ENCODE measurements at regions not wholly inside any gene's neighbourhood (a gene's known extent, or its start where the extent isn't known, plus 50 kb on each side); places are given as distances from the start of the nearest gene placed in this dataset.

DNA sequence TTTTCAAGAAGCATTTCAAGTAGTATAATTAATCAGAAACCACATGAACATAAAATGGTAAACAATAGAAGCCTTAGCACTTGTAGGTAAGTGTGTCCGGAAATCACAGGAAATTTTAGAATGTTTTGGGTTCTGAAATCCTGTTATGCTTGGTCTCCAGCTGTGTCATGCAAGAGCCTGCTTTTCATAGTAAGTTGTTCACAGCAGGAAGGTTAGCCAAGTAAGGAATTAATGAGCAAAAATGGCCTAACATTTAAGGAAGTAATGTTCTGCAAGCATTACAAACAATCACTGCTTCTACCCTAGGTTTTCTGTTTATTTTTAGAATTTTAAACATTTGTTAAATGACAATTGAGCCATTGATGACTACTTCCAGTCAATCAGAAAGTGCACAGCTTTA lies 669.5 kb downstream of the SLCO4C1 start:
- H3K4me1 ChIP-seq (ENCODE audit: insufficient read depth, low read length, poor library complexity, severe bottlenecking), result no peaks in the 10 kb centered on the region
- CTCF ChIA-PET (ENCODE audit: unreplicated experiment), result no interaction called here
- BruUV-seq (replicated peaks), result no TSS peak

DNA sequence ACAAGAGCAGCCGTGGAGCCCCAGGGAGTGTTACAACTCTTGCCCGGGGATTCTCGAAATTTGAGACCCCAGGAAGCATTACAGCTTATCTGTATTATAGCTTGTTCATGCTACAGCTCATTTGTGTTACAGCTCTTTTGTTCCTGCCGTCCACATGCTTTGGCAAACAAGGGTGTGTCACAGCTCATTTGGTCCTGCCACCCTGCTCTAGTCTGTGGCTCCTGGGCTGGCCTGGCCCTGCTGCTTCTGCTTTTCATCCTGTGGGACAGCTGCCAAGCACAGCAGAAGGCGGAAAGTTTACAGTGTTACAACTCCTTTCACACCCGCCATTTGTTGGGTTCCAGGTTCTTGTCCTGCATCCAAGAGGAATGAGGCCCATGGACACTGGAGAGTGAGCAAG lies 685.0 kb downstream of the SLCO4C1 start:
- intact Hi-C loops (cut with micrococcal nuclease; ENCODE audit: unreplicated experiment), result no loop called here
- H3K4me3 ChIP-seq (ENCODE audit: low read depth, low read length, poor library complexity, severe bottlenecking), result no peak overlapping the region
- CTCF ChIA-PET (ENCODE audit: unreplicated experiment), result no interaction called here
- H3K79me2 ChIP-seq (ENCODE audit: insufficient read depth, low read depth, low read length), result no peaks in the 10 kb centered on the region
- no peaks in the 10 kb centered on the region for H3K4me1 ChIP-seq (ENCODE audit: insufficient read depth, low read length, poor library complexity, severe bottlenecking)
- H3K36me3 ChIP-seq (ENCODE audit: insufficient read depth, low read length), result no peaks in the 10 kb centered on the region
- no peak for DNase-seq (ENCODE audit: low spot score)
- TF ChIP-seq, protein P1, sequence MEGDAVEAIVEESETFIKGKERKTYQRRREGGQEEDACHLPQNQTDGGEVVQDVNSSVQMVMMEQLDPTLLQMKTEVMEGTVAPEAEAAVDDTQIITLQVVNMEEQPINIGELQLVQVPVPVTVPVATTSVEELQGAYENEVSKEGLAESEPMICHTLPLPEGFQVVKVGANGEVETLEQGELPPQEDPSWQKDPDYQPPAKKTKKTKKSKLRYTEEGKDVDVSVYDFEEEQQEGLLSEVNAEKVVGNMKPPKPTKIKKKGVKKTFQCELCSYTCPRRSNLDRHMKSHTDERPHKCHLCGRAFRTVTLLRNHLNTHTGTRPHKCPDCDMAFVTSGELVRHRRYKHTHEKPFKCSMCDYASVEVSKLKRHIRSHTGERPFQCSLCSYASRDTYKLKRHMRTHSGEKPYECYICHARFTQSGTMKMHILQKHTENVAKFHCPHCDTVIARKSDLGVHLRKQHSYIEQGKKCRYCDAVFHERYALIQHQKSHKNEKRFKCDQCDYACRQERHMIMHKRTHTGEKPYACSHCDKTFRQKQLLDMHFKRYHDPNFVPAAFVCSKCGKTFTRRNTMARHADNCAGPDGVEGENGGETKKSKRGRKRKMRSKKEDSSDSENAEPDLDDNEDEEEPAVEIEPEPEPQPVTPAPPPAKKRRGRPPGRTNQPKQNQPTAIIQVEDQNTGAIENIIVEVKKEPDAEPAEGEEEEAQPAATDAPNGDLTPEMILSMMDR (conservative IDR thresholded peaks at IDR 0.05; ENCODE audit: low read length), result no peak
- TF ChIP-seq EZH2phosphoT487 (IDR thresholded peaks at IDR 0.05; ENCODE audit: borderline replicate concordance, low read depth, low read length), result no peak
- no peaks in the 10 kb centered on the region for H3K9me2 ChIP-seq (ENCODE audit: insufficient read depth, low read length)
- POLR2A ChIA-PET, result interaction anchor here (0.6 kb wide), 1 partner anchor 381 kb away, joined by 7 read pairs; no protein-coding TSS in a partner anchor
- H3K27ac ChIP-seq (ENCODE audit: low read depth, low read length, poor library complexity, severe bottlenecking), result no peak overlapping the region
- H2AFZ ChIP-seq (ENCODE audit: low read length), result no peak overlapping the region
- no TSS peak for BruUV-seq (replicated peaks)
- no peak overlapping the region for H3K4me2 ChIP-seq (ENCODE audit: low read length)
- H4K20me1 ChIP-seq (ENCODE audit: insufficient read depth, low read length), result no peaks in the 10 kb centered on the region
- H3K9me3 ChIP-seq (ENCODE audit: low read length), result no peaks in the 10 kb centered on the region

More for the DNA sequence above, 669.5 kb downstream of the SLCO4C1 start:
- no peaks in the 10 kb centered on the region for H3K79me2 ChIP-seq (ENCODE audit: insufficient read depth, low read depth, low read length)
- no peak overlapping the region for H3K27ac ChIP-seq (ENCODE audit: low read depth, low read length, poor library complexity, severe bottlenecking)
- POLR2A ChIA-PET, result interaction anchor here (0.7 kb wide), 1 partner anchor 12 kb away, joined by 3 read pairs; no protein-coding TSS in a partner anchor
- no peak for TF ChIP-seq EZH2phosphoT487 (IDR thresholded peaks at IDR 0.05; ENCODE audit: borderline replicate concordance, low read depth, low read length)
- TF ChIP-seq, protein P1 (conservative IDR thresholded peaks at IDR 0.05; ENCODE audit: low read length), result no peak
- H4K20me1 ChIP-seq (ENCODE audit: insufficient read depth, low read length), result no peaks in the 10 kb centered on the region
- H3K4me2 ChIP-seq (ENCODE audit: low read length), result no peak overlapping the region
- intact Hi-C loops (cut with micrococcal nuclease; ENCODE audit: unreplicated experiment), result no loop called here
- H3K4me3 ChIP-seq (ENCODE audit: low read depth, low read length, poor library complexity, severe bottlenecking), result no peak overlapping the region
- no peak overlapping the region for H2AFZ ChIP-seq (ENCODE audit: low read length)
- H3K9me3 ChIP-seq (ENCODE audit: low read length), result no peaks in the 10 kb centered on the region
- H3K9me2 ChIP-seq (ENCODE audit: insufficient read depth, low read length), result no peaks in the 10 kb centered on the region
- no peaks in the 10 kb centered on the region for H3K36me3 ChIP-seq (ENCODE audit: insufficient read depth, low read length)
- no peak for DNase-seq (ENCODE audit: low spot score)

DNA sequence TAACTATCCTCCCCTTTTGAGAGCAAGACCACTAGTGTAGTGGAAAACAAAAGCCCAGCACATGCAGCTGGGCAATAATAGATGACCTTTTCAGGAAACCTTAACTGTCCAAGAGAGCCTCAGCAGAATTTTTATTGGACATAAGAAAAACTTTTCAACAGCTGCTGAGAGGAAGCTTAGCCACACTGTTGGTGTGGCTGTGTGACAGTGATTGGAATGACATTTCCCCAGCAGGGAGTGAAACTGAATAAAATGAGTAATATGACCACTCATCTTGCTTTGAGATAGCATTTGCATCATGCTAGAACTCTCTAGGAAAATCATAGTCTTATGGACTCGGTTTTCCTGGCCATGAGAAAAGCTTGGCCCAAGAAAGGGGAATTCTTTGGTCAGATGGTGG lies 687.8 kb downstream of the SLCO4C1 start:
- no peak overlapping the region for H3K4me3 ChIP-seq (ENCODE audit: low read depth, low read length, poor library complexity, severe bottlenecking)
- no TSS peak for BruUV-seq (replicated peaks)
- no peak overlapping the region for H3K4me2 ChIP-seq (ENCODE audit: low read length)
- H3K36me3 ChIP-seq (ENCODE audit: insufficient read depth, low read length), result no peaks in the 10 kb centered on the region
- ChIA-PET CTCF (ENCODE audit: unreplicated experiment) (no interaction called here), POLR2A (interaction anchor here (1.0 kb wide), 1 partner anchor 9 kb away, joined by 5 read pairs; no protein-coding TSS in a partner anchor)
- no peaks in the 10 kb centered on the region for H4K20me1 ChIP-seq (ENCODE audit: insufficient read depth, low read length)
- H3K9me3 ChIP-seq (ENCODE audit: low read length), result no peaks in the 10 kb centered on the region
- H2AFZ ChIP-seq (ENCODE audit: low read length), result no peak overlapping the region
- H3K79me2 ChIP-seq (ENCODE audit: insufficient read depth, low read depth, low read length), result no peaks in the 10 kb centered on the region
- H3K4me1 ChIP-seq (ENCODE audit: insufficient read depth, low read length, poor library complexity, severe bottlenecking), result no peaks in the 10 kb centered on the region
- H3K27ac ChIP-seq (ENCODE audit: low read depth, low read length, poor library complexity, severe bottlenecking), result no peak overlapping the region
- no peak for DNase-seq (ENCODE audit: low spot score)
- no peak for TF ChIP-seq EZH2phosphoT487 (IDR thresholded peaks at IDR 0.05; ENCODE audit: borderline replicate concordance, low read depth, low read length)
- TF ChIP-seq, protein P1 (conservative IDR thresholded peaks at IDR 0.05; ENCODE audit: low read length), result no peak
- intact Hi-C loops (cut with micrococcal nuclease; ENCODE audit: unreplicated experiment), result no loop called here
- H3K9me2 ChIP-seq (ENCODE audit: insufficient read depth, low read length), result no peaks in the 10 kb centered on the region

All from OCI-LY7 (cell line).